ENCODE measurements at regions not wholly inside any gene's neighbourhood (a gene's known extent, or its start where the extent isn't known, plus 50 kb on each side); places are given as distances from the start of the nearest gene placed in this dataset.

DNA sequence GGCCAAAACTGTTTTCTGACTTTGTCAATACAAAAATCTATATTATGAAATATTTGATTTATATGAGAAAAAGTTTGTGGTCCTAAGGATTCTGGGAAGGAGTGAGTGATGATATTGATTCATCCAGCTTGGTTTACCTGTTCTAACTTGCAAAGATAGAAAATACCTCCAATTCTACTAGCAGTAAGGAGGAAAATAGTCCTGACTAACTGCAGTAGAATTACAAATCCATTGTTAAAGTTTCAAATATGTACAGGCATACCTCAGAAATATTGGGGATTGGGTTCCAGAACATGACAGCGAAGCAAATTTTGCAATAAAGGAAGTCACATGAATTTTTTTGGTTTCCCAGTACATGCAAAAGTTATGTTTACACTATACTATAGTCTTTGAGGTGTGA lies 158.8 kb upstream of the CYRIA start:
- H3K4me3 ChIP-seq, result no peak overlapping the region
- no peak overlapping the region for H3K27ac ChIP-seq
- DNase-seq (ENCODE audit: low spot score), result no peak
- no peaks in the 10 kb centered on the region for H3K4me1 ChIP-seq
- H3K27me3 ChIP-seq, result no peaks in the 10 kb centered on the region
- no peaks in the 10 kb centered on the region for H3K9me3 ChIP-seq
- H3K36me3 ChIP-seq, result no peaks in the 10 kb centered on the region
- TF ChIP-seq, protein P1, sequence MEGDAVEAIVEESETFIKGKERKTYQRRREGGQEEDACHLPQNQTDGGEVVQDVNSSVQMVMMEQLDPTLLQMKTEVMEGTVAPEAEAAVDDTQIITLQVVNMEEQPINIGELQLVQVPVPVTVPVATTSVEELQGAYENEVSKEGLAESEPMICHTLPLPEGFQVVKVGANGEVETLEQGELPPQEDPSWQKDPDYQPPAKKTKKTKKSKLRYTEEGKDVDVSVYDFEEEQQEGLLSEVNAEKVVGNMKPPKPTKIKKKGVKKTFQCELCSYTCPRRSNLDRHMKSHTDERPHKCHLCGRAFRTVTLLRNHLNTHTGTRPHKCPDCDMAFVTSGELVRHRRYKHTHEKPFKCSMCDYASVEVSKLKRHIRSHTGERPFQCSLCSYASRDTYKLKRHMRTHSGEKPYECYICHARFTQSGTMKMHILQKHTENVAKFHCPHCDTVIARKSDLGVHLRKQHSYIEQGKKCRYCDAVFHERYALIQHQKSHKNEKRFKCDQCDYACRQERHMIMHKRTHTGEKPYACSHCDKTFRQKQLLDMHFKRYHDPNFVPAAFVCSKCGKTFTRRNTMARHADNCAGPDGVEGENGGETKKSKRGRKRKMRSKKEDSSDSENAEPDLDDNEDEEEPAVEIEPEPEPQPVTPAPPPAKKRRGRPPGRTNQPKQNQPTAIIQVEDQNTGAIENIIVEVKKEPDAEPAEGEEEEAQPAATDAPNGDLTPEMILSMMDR (IDR thresholded peaks at IDR 0.05), result no peak

GRCh38 chr2:16821692-16822091 lies 156.1 kb upstream of the CYRIA start:
- no peaks in the 10 kb centered on the region for H3K9me3 ChIP-seq
- H3K27me3 ChIP-seq, result no peaks in the 10 kb centered on the region
- TF ChIP-seq, protein P1 (IDR thresholded peaks at IDR 0.05), result no peak
- H3K27ac ChIP-seq, result no peak overlapping the region
- DNase-seq (ENCODE audit: low spot score), result no peak
- H3K36me3 ChIP-seq, result no peaks in the 10 kb centered on the region
- no peak overlapping the region for H3K4me3 ChIP-seq
- H3K4me1 ChIP-seq, result no peaks in the 10 kb centered on the region

GRCh38 chr2:16818203-16818556 lies 152.5 kb upstream of the CYRIA start:
- no peaks in the 10 kb centered on the region for H3K27me3 ChIP-seq
- DNase-seq (ENCODE audit: low spot score), result no peak
- TF ChIP-seq, protein P1 (IDR thresholded peaks at IDR 0.05), result no peak
- H3K9me3 ChIP-seq, result no peaks in the 10 kb centered on the region
- H3K4me1 ChIP-seq, result no peaks in the 10 kb centered on the region
- H3K4me3 ChIP-seq, result no peak overlapping the region
- H3K27ac ChIP-seq, result no peak overlapping the region
- H3K36me3 ChIP-seq, result no peaks in the 10 kb centered on the region

GRCh38 chr2:16817305-16818202 lies 151.9 kb upstream of the CYRIA start:
- H3K4me3 ChIP-seq, result no peak overlapping the region
- H3K9me3 ChIP-seq, result no peaks in the 10 kb centered on the region
- no peak for DNase-seq (ENCODE audit: low spot score)
- no peak overlapping the region for H3K27ac ChIP-seq
- H3K4me1 ChIP-seq, result no peaks in the 10 kb centered on the region
- TF ChIP-seq, protein P1 (IDR thresholded peaks at IDR 0.05), result no peak
- no peaks in the 10 kb centered on the region for H3K27me3 ChIP-seq
- no peaks in the 10 kb centered on the region for H3K36me3 ChIP-seq

GRCh38 chr2:16816522-16816921 lies 150.9 kb upstream of the CYRIA start:
- H3K4me3 ChIP-seq, result no peak overlapping the region
- no peak for DNase-seq (ENCODE audit: low spot score)
- no peak overlapping the region for H3K27ac ChIP-seq
- H3K4me1 ChIP-seq, result no peaks in the 10 kb centered on the region
- no peaks in the 10 kb centered on the region for H3K27me3 ChIP-seq
- TF ChIP-seq, protein P1 (IDR thresholded peaks at IDR 0.05), result no peak
- H3K36me3 ChIP-seq, result no peaks in the 10 kb centered on the region
- no peaks in the 10 kb centered on the region for H3K9me3 ChIP-seq

GRCh38 chr2:16816016-16816415 lies 150.4 kb upstream of the CYRIA start:
- no peaks in the 10 kb centered on the region for H3K36me3 ChIP-seq
- no peak overlapping the region for H3K4me3 ChIP-seq
- no peaks in the 10 kb centered on the region for H3K27me3 ChIP-seq
- H3K27ac ChIP-seq, result no peak overlapping the region
- TF ChIP-seq, protein P1 (IDR thresholded peaks at IDR 0.05), result no peak
- H3K9me3 ChIP-seq, result no peaks in the 10 kb centered on the region
- H3K4me1 ChIP-seq, result no peaks in the 10 kb centered on the region
- DNase-seq (ENCODE audit: low spot score), result no peak

All from right atrium auricular region (tissue), 2 donors.